22Rv1 (cell line): ENCODE measurements at regions not wholly inside any gene's neighbourhood (a gene's known extent, or its start where the extent isn't known, plus 50 kb on each side); places are given as distances from the start of the nearest gene placed in this dataset.

ENCODE experiments used
- H3K27ac ChIP-seq: fragments of 450-650 bp; 2 replicates; pipeline ENCODE4 v1.5.1; 2017
- CTCF ChIP-seq: fragments of 450-650 bp; IDR thresholded peaks from 2 replicates; pipeline ENCODE4 v1.5.1; 2017; ENCODE audit warnings: mild to moderate bottlenecking
- ZFX ChIP-seq: fragments of 450-650 bp; IDR thresholded peaks from 2 replicates; pipeline ENCODE4 v1.6.1; 2017; ENCODE audit warnings: antibody characterized with exemption, borderline replicate concordance

GRCh38 chr16:66084306-66084705, 282.2 kb upstream of the CDH5 start:
- TF ChIP-seq CTCF: no peak
- TF ChIP-seq ZFX: no peak
- H3K27ac ChIP-seq: no peak overlapping the region

DNA sequence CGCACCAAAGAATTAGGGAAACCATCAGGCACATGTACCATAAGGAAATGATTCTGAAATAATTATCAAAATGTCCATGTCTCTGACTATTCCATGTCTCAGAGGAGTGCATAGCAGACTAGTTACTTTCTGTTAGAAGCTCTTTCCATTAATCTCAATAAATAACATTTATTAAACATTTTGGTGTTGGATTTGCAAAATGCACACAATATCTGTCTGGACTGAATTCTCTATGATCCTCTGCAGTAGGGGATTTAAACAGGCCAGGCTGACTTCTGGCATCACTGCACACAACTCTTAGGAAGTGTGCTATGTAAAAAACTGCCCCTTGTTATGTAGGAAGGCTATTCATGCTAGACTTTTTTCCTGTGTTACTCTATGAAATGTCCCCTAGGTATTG, 283.3 kb upstream of the CDH5 start:
- TF ChIP-seq CTCF (no peak), ZFX (no peak)

GRCh38 chr16:66082424-66082823, 284.1 kb upstream of the CDH5 start:
- H3K27ac ChIP-seq: no peak overlapping the region
- no peak for TF ChIP-seq ZFX
- TF ChIP-seq CTCF: no peak

More for the DNA sequence above, 283.3 kb upstream of the CDH5 start:
- H3K27ac ChIP-seq: no peak overlapping the region

GRCh38 chr16:66081775-66082366, 284.6 kb upstream of the CDH5 start:
- H3K27ac ChIP-seq: no peak overlapping the region
- TF ChIP-seq ZFX (no peak), CTCF (no peak)

DNA sequence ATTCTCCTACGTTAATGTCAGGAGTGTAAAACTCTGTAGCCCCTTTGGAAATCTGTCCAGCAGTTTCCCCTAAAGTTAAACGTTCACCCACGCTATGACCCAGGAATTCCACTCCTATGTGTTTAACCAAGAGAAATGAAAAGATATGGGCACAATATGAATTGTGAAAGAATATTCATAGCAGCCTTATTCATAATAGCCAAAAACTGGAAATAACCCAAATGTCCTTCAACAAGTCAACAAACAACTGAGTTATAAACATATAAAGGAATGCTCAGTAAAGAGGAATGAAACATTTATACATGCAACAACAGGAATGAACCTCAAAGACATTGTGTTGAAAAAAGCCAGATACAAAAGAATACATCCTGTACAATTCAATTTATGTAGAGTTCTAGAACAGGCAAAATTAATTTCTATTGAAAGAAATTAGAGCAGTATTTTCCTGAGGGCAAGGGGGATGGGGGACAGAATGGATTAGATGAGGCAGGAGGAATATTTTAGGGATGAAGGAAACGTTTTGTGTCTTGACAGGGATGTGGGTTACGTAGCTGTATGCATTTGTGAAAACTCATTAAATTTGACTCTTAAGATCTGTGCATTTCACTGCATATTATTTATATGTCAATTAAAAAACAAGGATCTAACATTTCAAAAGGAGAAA, 286.7 kb upstream of the CDH5 start:
- TF ChIP-seq ZFX (no peak), CTCF (no peak)
- H3K27ac ChIP-seq: no peak overlapping the region

GRCh38 chr16:66070140-66070917, 296.2 kb upstream of the CDH5 start:
- H3K27ac ChIP-seq: no peak overlapping the region

More at GRCh38 chr16:66070140-66070917, 296.2 kb upstream of the CDH5 start:
- TF ChIP-seq ZFX: no peak
- TF ChIP-seq CTCF: no peak
